LNCAP (cell line): ENCODE measurements at regions not wholly inside any gene's neighbourhood (a gene's known extent, or its start where the extent isn't known, plus 50 kb on each side); places are given as distances from the start of the nearest gene placed in this dataset.

ENCODE experiments used
- TF ChIP-seq, protein P1 (sequence below): fragments of 450-650 bp; IDR thresholded peaks from 2 replicates; pipeline ENCODE4 v1.5.1; 2017; ENCODE audit warnings: mild to moderate bottlenecking

DNA sequence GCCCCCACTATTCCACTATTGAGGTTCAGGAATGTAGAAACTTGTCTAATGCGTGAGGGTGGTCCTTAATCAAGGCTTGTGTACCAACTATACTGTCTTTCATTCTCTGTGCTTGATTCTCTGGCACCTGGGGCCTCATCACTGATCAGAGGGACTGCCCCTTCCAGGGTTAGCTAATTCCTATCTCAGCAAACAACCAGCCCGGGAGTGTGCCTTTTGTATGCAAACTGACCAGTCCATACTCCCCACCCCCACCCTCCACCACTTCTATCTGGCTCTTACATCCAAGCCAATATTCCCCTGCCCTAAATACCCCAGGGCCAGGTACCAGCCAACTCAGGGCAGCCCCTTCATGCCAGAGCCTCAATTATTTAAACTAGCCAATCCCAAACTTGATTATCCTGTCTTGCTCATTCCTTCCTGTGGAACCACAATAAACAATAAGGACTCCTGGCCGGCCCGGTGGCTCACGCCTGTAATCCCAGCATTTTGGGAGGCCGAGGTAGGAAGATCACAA is 59.3 kb downstream of the FTHL17 start:
- TF ChIP-seq, protein P1, sequence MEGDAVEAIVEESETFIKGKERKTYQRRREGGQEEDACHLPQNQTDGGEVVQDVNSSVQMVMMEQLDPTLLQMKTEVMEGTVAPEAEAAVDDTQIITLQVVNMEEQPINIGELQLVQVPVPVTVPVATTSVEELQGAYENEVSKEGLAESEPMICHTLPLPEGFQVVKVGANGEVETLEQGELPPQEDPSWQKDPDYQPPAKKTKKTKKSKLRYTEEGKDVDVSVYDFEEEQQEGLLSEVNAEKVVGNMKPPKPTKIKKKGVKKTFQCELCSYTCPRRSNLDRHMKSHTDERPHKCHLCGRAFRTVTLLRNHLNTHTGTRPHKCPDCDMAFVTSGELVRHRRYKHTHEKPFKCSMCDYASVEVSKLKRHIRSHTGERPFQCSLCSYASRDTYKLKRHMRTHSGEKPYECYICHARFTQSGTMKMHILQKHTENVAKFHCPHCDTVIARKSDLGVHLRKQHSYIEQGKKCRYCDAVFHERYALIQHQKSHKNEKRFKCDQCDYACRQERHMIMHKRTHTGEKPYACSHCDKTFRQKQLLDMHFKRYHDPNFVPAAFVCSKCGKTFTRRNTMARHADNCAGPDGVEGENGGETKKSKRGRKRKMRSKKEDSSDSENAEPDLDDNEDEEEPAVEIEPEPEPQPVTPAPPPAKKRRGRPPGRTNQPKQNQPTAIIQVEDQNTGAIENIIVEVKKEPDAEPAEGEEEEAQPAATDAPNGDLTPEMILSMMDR, result no peak

DNA sequence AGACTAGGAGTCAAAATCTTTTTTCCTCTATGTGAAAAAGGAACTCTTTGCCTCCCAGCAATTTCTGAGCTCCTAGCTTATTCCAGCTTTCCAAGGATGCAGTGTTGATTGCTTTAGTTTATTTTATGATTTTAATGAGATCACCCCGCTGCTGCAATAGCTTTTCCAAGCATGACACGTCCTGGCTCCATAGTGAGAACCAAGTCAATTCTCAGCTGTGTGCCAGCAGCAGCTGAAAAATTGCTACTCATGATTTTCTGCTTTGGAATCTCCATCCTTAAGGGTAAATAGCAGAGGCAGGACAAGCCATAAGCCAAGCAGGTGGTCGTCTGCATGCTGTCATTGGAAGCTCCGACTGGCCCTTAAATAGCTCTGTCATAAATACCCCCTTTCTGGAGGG is 64.5 kb downstream of the FTHL17 start:
- TF ChIP-seq, protein P1, result no peak

DNA sequence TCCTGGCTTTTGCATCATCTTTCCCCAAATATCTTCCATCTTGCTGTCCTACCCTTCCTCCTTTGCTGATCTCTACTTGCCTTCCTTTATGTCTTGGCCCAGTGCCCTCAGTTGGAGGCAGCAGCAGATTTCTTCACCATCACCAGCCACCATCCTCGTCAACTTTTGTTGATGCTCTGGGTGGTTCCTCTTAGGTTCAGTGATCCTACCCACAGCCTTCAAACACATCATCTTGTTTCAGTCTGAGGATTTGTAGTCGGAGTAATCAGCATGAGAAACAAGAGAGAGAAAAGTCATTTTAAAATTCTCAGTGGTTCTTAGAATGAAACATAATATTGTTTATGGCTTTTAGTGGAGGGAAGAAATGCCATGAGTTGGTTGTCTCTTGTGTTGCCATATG is 65.8 kb downstream of the FTHL17 start:
- TF ChIP-seq, protein P1, result no peak

DNA sequence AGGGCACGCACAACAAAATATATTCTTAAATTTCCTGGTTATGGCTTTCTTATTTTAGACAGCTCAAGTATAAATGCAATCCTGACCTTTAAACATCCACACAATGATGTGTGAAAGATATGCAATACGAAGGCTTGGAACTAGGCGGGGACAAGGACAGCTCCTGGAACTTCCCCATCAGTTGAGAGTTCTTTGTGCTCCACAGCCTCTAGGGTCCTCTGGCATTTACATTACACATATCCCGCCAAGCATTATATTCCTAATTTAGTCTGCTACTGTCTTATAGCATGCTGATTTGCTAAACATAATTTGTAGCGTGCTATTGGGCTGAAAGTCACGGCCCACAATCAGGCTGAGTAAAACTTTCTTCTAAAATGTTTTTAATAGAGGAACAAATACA is 74.4 kb downstream of the FTHL17 start:
- TF ChIP-seq, protein P1, result no peak

DNA sequence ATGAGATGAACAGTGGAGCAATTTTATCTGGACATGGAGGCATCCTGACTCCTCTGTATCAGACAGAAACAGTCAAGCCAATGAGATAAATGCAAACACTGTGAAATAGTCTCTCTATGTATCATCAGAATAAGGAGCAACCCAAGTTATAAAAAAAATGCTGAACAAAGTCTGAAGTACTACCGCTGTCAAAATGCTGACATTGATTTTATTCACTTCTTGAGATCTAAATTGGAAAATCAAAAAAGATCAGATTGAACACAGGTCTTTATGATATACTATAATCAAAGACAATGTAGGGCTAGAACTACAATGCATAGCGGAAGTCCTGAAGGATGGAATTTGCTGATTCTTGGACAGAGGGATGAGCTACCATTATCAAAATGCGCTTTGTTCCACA is 76.1 kb downstream of the FTHL17 start:
- TF ChIP-seq, protein P1, result no peak

DNA sequence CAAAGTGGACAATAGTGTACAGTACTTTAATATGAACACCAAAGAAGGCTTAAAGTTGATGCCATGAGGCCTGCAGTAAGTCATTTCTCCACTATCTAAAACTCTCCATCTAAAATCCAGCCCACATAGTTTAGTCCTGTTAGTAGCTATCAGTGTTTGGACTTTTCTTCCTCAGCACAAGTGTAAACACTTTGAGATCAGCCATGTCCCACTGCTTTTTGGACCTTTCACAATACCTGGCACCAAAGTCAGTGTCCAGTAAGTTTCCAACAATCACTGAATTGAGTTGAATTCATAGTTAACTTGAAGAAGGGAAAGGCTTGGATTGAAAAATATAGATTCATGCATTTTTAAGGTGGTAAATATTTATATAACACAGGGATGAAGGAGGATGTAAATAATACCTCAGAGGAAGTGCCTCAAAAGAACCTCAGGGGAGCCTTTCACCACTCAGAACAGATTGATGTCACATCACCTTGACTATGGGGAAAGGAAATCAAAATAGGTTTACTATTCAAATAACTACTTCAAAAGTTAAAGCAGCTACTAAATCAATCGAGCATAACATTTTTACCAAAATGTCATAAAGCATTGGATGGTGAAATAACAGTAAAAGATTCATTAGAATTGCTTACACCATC is 76.7 kb downstream of the FTHL17 start:
- TF ChIP-seq, protein P1, result no peak

DNA sequence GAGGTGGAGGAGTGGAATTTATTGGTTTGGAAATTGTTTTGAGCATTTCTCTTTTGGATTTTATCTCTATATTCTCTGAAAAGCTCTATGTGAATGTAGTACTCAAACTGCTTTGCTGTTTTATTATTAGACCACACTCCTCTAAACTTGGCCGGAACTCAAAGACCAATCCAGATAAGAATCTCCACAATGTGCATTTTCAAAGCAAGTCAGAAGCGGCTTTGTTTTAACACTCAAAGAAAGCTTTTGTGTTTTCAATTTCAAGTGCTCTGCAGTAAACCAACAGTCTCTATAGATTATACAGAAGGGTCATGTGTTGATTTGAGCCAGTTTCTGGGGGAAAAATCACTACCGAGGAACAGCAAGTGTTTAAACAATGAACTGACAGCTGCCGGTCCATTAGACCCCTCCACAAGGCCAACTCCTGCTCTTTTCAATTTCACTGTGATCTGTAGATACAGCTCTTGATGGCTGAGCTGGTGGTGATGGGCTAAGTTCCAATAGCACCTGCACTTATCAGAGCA is 79.4 kb downstream of the FTHL17 start:
- TF ChIP-seq, protein P1, result no peak

DNA sequence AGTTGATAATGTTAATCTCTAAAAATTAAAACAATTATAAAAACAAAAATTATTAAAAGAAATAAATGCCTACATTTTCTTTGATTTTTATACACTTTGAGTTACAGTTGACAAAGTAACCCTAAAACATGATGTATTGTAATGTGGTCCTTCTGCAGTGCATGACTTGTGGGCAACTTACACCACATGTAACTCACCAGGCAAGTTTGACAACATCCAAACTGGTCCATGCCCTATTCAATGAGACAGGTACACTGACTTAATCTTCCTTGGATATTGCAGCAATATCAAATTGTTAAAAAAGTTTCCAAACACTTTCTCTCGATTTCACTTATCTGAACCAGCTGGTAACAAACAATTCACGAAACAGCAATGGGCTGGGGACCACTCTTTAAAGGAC is 81.5 kb downstream of the FTHL17 start:
- TF ChIP-seq, protein P1, result no peak
